Tongue (tissue), 1 donor: ENCODE measurements at regions not wholly inside any gene's neighbourhood (a gene's known extent, or its start where the extent isn't known, plus 50 kb on each side); places are given as distances from the start of the nearest gene placed in this dataset.
"Not testable (repeated sequence)": the region's sequence is repeated elsewhere in the genome, so short reads cannot be mapped to it uniquely, and the experiment has no call there.

Source experiments
- DNase-seq: peaks from one replicate; pipeline ENCODE4 v3.0.0-alpha.2; 2015

DNA sequence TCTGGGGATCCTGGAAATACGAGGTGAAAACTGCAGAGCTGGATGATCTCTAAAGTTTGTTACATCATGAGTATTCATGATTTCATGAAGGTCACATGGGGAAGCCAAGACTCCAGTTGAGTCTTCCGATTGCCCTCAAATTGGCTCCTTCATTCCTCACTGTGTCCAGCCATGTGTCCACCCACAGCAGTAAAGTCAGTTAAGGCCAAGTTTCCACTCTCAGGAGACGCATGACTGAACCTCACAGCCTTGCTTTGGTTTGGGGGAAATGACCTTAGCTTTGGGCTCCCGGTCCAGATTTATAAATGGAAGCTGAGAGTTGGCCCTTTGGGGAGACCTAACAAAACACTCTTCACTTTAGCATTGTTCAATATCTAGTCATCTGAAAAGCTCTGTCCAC, 289.7 kb upstream of the MCTP2 start:
- DNase-seq, result no peak

DNA sequence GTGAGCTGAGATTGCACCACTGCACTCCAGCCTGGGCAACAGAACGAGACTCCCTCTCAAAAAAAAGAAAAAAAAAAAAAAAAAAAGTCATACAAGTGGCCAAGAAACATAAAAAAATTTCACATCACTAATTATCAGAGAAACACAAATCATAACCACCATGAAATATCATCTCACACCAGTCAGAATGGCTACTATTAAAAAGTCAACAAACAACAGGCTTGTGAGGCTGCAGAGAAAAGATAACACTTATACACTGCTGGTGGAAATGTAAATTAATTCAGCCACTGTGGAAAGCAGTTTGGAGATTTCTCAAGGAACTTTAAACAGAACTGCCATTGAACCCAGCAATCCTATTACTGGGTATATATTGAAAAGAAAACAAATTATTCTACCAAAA, 291.1 kb upstream of the MCTP2 start:
- DNase-seq, result no peak

DNA sequence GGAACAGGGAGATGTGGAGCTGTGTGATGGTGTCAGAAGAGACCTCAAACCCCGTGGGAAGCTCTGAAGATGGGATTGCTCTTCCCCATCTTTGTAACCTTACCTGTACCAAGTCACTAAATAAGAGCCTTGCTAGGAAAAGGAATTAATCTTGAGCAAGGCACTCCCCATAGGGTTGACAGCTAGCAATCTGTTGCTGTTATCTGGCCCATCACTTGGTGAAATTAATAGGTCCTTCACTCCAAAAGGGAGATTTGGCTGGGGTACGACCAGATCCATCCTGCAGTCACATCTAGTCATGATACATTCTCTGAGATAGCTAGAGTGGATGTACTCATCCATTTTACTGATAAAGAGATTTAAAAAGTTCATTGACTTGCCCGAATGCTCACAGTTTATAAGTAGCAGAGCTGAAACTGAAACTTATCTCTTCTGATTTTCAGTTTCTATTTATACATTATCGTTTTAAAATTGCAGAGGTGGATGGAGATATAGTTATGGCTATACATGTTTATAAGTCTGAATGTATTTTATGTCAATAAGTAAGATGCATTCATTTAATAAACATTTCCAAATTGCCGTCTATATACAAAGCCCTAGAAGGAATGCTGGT, 299.1 kb upstream of the MCTP2 start:
- DNase-seq, result no peak

DNA sequence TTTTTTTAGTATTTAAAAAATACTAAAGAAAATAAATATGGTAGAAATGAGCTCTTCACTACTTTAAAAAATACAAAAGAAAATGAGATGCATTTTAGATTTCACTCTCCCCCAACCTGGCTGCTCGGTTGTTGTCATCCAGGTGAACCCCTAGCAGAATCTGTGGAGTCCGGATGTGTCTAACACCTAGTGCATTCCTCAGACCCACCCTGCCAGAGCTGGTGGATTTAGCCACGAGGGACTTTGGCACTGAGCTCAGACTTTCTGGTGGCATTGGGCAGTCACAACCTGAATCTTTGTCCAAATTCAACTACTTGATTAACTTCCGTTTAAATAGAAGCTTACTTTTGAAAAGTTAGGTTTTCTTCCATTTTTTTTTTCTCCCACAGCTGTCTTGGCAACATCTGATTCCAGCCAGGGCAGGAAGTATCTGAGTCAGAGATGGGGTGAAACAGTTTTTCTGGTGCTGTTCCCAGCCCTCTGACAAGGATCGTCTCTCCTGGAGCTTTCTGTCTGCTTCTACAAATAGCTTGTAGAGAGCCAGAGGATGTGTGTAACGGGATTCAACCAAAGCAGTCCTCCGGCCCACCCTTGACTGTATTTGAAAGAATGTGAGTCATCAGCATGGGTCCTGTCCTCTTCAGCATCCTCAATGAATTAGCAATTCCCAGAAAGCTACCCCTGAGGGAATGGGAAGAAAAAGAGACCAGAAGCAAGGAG, 301.8 kb upstream of the MCTP2 start:
- DNase-seq, result peak; percentile 89

DNA sequence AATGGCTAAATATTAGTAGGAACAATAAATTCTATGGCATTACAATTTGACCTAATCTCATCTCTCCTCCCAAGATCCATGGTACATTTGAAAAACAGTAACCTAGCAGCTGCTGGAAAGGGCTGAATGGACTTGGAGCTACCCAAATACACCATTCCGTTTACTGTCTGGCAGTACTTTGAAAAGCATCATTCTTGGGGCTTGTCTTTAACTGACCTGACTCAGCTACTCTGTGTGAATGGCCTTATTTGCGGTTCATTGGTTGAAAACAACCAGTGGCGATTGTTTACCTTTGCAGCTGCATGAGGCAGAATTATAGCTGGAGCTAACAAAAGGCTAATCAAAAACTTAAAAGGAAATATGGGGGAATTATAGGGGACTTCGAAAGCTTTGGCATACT, 311.2 kb upstream of the MCTP2 start:
- no peak for DNase-seq

DNA sequence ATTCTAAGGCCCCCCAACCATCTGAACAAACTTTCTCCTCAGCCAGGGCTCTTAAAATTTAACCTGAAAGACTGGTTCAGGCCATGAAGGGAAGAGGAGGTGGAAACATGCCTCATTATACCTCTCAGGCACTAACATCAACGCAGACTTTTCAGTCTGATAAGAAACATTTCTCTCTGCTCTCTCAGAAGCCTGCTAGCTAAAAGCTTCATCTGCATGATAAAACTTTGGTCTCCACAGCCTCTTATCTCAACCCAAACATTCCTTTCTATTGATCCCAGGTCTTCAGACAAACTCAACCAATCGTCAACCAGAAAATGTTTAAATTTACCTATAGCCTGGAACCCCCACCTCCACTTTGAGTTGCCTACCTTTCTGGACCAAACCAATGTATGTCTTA, 312.6 kb upstream of the MCTP2 start:
- not testable (repeated sequence) for DNase-seq

DNA sequence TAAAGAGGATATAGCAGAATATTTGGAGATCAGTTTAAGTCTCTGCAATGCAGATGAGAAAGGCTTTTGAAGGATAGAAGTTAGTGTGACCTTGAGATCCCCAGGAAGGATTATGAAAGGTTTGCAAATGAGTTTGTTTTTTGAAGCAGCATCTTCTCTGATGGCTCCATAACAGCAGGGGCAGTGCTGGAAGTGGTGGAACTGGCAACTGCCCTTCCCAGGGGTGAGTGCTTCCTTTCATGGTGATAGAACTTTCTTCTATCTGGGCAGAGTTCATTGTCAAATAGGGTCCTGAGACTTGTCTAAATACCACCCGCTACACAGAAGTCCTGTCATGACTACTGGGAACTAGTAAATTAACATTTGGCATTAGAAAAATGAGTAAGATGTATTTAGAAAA, 314.2 kb upstream of the MCTP2 start:
- DNase-seq, result no peak

DNA sequence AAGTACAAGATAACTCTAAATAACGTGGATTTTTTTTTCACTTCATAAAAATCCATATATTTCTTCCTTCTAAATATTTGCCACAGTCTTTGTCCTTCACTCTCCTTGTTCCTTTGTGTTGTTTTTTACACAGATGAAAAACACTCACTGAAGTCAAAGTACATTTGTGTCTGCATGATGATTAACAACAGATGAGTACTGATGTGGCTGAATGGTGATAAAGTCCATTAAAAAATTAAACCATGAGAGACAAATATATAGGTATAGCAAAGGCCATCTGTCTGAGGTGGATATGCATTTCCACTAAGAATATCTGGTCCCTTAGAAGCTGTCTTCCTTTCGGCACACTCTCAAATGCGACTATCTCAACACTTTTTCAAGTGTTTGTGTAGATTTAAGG, 317.5 kb upstream of the MCTP2 start:
- DNase-seq, result no peak

DNA sequence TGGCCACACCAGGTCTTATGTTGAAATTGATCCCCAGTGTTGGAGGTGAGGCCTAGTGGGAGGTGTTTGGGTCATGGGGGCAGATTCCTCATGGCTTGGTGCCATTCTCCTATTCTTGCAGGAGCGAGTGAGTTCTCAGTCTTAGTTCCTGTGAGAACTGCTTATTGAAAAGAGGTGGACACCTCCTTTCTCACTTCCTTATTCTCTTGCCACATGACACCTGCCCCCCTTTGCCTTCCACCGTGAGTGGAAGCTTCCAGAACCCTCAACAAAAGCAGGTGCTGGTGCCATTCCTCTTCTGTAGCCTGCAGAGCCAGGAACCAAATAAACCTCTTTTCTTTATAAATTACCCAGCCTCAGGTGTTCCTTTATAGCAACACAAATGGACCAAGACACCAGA, 318.1 kb upstream of the MCTP2 start:
- DNase-seq, result no peak

DNA sequence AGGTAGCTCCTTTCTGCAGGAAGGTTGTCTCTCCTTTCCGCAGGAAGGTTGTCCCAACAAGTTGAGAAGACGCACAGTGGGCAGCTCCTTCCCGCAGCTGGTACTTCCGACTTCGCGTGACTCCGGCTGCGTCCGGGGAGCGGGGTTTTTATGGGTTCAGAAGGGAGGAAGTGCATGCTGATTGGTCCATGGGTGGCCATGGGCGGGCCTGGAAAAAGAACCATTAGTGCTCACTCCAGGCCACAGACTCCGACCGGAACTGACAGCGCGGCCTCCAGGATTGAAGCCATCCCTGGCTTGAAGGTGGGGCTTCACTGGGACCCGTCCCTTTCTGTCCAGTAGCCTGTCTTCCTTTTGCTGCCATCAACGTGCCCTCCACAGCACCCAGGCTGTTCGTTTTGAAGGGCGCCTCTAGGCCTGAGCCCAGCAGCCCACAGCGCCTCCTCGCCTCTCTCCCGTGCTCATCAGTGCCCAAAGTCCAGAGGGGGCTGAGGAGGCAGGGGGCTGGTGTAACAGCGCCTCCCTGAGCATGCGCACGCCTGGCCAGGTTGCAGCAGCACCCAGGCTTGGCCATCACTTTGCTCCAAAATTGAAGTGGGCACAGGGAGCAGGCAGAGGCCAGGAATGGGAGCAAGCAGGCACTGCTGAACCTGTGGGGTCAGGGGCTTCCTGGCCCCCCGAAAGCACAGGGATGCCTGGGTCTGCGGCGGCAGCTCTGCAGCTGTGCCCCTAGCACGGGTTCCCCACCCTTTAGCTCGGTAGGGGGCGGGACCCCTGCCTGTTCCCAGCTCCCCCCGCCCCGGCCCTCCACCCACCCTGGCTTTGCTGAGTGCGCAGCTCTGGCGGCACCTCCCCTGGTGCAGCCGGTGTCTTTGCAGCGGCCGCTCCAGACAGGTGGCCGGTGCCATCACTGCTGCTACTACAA, 330.6 kb upstream of the MCTP2 start:
- DNase-seq, result no peak

DNA sequence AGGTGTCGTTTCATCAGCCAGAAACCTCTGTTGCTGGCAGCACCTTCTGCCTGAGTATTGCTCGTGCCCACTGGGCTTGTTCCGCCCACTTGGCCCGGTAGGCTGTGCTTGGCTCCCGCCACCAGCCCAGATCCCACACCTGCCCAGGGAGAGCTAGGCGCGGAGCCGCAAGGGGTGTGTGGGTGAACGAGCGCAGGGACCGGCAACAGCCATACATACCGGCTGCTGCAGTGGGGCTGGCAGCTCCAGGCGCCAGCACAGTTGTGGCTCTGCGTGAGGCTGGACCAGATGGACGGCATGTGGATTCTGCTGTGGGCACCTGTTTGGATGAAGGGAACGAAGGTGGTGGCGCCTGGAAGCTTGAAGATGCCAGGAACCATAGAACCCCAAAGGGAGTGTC, 331.5 kb upstream of the MCTP2 start:
- DNase-seq, result no peak

DNA sequence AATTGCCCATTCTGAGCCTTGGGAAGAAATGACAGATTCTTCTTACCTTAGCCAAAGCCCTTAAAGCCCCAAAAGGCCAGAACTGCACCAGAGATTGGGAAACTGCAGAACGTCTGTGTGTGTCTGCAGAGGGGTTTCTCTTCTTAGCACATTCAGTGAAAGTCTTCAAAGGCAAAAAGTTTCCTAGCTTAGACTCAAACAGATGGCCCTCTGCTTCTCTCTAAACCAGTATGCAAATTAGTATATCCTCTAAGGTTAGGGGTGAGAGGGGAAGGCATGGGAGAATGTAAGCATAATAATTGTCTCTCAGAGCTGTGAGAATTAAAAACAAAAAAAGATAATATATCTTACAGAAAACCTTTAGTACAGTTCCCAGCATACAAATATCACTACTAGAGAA, 334.0 kb upstream of the MCTP2 start:
- no peak for DNase-seq

DNA sequence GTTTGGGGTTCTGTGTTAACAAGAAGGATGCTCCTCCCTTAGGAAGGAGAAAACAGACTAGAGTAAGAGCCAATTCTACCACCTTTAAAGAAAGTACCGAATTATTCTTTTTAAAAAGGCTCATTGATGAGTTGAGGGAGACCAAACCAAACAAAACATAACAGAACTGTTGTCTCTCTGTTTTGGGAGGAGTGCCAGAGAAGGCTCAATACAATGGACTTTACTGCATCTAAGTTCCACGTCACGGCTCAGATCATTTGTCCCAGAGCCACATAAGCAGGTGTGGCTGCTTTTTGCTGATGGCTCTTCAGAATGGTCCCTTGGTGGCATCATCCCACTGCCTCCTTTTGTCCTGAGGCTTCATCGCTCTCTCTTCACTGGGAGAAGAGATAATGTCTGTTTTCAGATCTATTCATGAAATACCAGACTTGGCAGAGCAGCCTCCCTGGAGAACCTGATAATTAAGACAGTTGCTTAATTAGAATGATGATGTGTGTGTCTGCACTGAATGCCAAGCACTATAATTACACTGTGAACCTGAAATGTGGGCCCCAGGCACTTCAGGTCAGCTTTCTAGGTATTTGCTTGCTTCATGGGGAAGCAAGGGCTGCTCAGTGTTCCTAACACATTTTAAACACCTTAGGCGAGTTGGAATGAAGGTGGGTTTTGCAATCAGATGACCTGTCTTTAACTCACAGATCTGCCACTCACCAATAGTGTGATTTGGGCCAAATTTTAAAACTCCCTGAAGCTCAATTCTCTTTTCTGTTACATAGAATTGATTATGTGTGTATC, 335.2 kb upstream of the MCTP2 start:
- no peak for DNase-seq

DNA sequence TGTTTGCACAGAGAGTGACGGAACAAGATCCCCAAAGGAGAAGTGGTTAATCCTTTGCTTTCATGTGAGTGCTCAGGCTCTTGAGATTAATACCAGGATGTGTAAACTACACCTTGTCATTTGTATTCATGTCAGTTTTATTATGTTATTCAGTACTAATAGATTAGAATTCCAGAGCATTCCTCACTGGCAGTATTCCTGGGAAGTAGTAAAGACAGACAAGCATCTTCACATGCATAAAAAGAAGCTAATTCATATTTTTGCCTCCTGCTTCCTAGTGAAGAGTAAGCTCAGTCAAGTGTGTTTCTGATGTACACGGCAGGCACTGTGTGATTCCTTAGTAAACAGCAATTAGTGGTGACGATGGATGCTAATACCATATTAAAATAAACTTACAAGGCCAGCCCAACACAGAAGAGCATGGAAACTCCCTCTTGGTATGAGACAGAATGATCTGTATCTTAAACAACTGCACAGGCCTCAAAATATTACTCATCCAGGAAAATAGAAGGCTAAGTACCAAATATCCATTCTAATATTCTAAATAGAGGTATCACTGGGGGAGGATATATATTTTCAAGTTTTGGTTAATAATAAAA, 336.8 kb upstream of the MCTP2 start:
- DNase-seq, result no peak

DNA sequence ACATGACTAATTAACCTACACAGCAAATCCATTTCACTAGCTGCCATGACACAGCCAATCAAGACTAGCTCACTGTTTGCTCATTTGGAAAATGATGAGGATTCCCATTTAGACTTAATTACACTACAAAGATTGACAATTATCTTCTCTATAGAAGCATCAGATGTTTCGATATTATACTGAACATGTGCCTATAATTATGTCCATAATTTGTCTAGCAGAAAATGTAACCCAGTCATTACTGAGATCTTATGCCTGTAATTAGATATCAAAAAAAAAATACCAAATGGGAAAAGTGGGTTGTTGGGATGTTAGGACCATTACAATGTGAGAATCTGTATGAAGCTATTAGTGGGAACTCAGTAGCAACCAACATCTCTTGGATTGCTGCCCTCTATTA, 344.2 kb upstream of the MCTP2 start:
- DNase-seq, result no peak

DNA sequence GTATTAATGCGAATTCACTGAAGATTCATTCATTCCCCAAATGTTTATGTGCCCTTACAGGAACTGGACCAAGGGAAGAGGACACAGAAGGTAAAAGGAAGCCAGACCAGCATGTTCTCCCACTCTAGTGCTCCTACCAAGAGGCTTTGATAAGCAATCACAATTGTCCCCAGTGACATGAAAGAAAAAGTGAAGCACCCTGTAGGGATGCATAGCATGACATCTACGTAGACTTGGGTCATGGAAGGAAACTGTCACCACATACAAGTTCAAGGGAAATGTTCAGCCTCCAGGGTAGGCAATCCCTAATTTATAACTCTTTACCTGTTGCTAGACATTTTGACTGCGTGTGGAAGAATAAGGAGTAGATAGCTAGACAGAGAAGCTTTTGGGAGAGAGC, 348.6 kb upstream of the MCTP2 start:
- DNase-seq, result no peak

DNA sequence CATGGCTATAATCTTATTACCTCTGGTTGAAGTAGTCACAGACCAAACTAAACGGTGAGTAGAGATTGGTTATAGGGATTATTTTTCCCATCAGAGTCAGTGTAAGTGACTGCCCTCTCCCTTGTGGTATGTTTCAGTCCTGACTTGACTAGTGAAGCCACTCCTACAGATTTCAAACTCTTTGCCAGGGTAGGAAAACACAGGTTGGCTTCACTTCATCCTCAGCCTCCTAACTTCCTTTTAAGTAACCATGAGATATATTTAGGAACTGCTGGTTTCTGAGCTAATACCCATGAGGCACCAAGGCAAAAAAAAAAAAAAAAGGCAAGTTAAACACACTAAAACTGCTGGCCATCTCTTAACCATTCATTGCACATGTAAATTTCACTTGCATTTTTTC, 349.2 kb upstream of the MCTP2 start:
- DNase-seq, result no peak

DNA sequence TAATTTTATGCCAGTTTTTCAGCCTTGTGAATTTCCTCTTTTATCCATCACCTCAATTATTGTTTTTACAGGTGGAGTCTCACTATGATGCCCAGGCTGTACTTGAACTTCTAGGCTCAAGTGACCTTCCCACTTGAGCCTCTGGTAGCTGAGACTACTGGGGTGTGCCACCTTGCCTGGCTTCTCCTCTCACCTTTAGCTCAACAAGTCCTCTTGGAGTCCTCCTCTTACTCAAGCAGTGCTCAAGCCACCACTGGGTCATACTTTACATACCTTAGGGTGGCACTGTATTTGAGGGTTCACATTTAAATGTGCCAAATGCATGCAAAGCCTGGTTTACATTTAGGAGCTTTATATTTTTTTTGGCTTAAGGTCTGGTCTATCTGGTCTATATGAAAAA, 350.1 kb upstream of the MCTP2 start:
- no peak for DNase-seq

DNA sequence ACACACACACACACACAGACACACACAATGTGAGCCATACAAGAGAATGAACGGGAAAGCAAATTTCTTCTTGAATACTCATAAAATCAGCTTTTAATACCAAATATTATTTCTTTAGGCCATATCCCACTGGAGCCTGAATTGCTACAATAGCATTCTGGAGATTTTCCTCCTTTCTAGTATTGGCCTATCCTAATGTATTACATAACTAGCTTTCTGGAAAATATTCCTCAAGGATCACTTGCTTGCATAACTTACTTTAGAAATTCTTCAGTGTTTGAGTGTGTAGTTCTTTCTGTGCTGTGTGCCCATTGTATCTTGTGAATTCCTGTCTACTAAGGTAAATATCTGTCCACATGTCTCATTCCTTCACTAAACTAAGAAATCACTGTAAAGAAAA, 351.0 kb upstream of the MCTP2 start:
- DNase-seq, result no peak

DNA sequence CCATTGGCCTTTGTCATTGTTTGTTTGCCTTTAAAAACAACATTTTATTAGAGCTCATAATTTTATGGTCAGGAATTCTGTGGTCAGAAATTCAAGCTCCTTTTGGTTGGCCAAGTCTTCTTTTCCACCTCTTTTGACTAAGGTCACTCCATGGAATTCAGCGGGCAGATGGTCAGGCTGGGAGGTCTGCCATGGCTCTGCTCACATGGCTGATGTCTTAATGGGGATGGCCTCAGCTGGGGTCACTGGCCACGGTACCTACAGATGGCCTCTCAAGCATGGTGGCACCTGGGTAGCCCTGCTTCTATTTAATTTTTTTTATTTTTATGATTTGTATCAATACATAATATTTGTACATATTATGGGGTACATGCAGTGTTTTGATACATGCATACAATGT, 360.8 kb upstream of the MCTP2 start:
- no peak for DNase-seq

DNA sequence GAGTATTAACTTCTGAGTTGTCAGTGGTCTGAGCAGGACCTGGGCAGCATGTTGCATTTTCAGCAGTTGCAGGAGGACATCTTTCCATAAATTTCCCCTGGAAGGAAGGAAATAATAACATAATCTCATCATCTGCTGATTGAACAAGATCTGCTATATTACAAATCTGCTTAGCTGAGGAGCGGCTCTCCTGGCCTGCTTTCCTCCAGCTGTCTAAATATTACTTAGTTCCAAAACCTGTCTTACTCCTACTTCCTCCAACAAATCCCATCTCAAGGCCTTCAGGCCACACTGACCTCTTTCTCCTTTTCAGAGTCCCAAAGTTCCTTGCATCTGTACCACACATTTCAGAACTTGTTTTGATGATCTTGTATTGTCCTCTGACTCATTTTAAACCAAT, 364.4 kb upstream of the MCTP2 start:
- peak; percentile 68 for DNase-seq

DNA sequence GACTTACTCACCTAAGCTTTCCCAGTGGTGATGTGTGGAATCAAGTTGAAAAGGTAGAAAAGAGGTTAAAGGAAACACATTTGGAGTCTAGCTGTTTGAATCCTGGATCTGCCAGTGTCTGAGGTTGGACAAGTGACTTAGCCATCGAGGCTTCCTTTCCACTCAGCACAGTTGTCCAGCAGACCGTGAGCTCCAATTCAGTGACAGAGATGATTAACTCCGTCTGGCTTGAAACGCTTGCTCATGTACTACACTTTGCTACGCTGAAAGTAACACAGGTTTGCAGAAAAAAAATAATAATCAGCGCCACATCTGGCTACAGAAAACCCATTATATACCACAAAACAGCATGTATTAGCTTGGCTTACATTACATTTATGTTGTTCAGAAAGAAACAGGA, 364.9 kb upstream of the MCTP2 start:
- peak; percentile 54 for DNase-seq
